Kidney (tissue), 13 donors: ENCODE measurements at regions not wholly inside any gene's neighbourhood (a gene's known extent, or its start where the extent isn't known, plus 50 kb on each side); places are given as distances from the start of the nearest gene placed in this dataset.

Experiments
- DNase-seq, 5 donors: peaks; one replicate each; pipeline ENCODE4 v3.0.0-alpha.2; 2013 to 2020
- FAIRE-seq: peaks from 2 replicates; lab custom pipeline; 2012; peaks lifted over from hg19 to GRCh38; lab: Jason Lieb, UNC
- H3K27ac ChIP-seq, 2 donors: one replicate each; pipeline ENCODE4 v1.7.0; 2013; ENCODE audit warnings: low read depth in 2 of 2, low read length in 2 of 2, inconsistent platforms in 1 of 2
- H3K27me3 ChIP-seq: one replicate; pipeline ENCODE4 v1.7.1; 2013; ENCODE audit warnings: low read length, inconsistent platforms; ENCODE audit not compliant: control insufficient read depth, insufficient read depth
- H3K36me3 ChIP-seq, 3 donors: one replicate each; pipeline versions ENCODE4 v1.7.0 to v1.7.1; 2013; ENCODE audit warnings: low read length in 3 of 3, control low read depth in 1 of 3, inconsistent platforms in 1 of 3; ENCODE audit not compliant: insufficient read depth in 3 of 3, control insufficient read depth in 2 of 3
- H3K4me1 ChIP-seq, 3 donors: one replicate each; pipeline versions ENCODE4 v1.7.0 to v1.7.1; 2013; ENCODE audit warnings: low read length in 3 of 3, inconsistent platforms in 1 of 3, low read depth in 1 of 3; ENCODE audit not compliant: control insufficient read depth in 2 of 3, insufficient read depth in 2 of 3
- H3K4me3 ChIP-seq, 3 donors: one replicate each; pipeline versions ENCODE4 v1.7.0 to v1.8.1; 2013; ENCODE audit warnings: low read length in 3 of 3, control low read depth in 1 of 3, inconsistent platforms in 1 of 3
- H3K9ac ChIP-seq, 3 donors: one replicate each; pipeline versions ENCODE4 v1.7.0 to v1.7.1; 2013; ENCODE audit warnings: low read length in 3 of 3, control low read depth in 1 of 3, inconsistent platforms in 1 of 3
- H3K9me3 ChIP-seq, 3 donors: one replicate each; pipeline versions ENCODE4 v1.7.0 to v1.7.1; 2013; ENCODE audit warnings: low read length in 3 of 3, control low read depth in 1 of 3, inconsistent platforms in 1 of 3; ENCODE audit not compliant: control insufficient read depth in 2 of 3, insufficient read depth in 1 of 3
- intact Hi-C: fragments of 100-400 bp; cut with DNase I; formaldehyde crosslinking; loops from one replicate; pipeline ENCODE4 v1.11.1; 2022
- TF ChIP-seq, protein P1 (sequence below): IDR thresholded peaks from 3 replicates; pipeline ENCODE4 v1.5.1; 2012; ENCODE audit warnings: mild to moderate bottlenecking, moderate library complexity, borderline replicate concordance; ENCODE audit not compliant: insufficient read depth; ENCODE audit errors: extremely low read depth
- donor health status: control.
- donor health status: control.
- donor health status: control.
- donor health status: control.
- donor health status: control.
- donor health status: DM: yes; HTN: yes; CAD: no.
- donor health status: Normal renal cell carcinoma (clear cell type).

- intact Hi-C loops, result no loop called here
- Histone ChIP-seq H3K27ac (no peak overlapping the region), H3K4me3 (no peak overlapping the region), H3K27me3 (no peaks in the 10 kb centered on the region), H3K9me3 (no peaks in the 10 kb centered on the region), H3K4me1 (no peaks in the 10 kb centered on the region), H3K9ac (no peak overlapping the region), H3K36me3 (no peaks in the 10 kb centered on the region)
- TF ChIP-seq, protein P1, sequence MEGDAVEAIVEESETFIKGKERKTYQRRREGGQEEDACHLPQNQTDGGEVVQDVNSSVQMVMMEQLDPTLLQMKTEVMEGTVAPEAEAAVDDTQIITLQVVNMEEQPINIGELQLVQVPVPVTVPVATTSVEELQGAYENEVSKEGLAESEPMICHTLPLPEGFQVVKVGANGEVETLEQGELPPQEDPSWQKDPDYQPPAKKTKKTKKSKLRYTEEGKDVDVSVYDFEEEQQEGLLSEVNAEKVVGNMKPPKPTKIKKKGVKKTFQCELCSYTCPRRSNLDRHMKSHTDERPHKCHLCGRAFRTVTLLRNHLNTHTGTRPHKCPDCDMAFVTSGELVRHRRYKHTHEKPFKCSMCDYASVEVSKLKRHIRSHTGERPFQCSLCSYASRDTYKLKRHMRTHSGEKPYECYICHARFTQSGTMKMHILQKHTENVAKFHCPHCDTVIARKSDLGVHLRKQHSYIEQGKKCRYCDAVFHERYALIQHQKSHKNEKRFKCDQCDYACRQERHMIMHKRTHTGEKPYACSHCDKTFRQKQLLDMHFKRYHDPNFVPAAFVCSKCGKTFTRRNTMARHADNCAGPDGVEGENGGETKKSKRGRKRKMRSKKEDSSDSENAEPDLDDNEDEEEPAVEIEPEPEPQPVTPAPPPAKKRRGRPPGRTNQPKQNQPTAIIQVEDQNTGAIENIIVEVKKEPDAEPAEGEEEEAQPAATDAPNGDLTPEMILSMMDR, result no peak
- no peak for FAIRE-seq
- no peak for DNase-seq
Measured at GRCh38 chr13:105370011-105370650, 1165.3 kb downstream of the EFNB2 start.

DNA sequence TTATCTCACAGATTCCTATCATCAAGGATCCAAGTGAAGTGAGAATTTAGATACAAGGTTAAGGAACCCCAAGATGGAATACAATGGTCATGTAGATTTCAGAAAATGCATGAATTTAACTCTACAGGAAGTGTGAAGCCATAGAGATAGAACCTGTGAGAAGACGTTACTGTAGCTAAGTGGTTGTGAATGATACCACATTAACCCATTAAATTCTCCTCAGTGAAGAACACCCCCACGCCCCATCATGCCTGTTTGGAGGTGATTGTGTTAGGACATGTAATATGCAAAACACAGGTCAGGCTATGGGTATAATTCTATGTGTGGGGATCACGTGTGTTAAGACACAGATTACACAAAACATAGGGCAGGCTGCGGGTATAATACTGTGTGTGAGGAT, 1166.7 kb downstream of the EFNB2 start:
- TF ChIP-seq, protein P1, result no peak
- Histone ChIP-seq H3K27me3 (no peaks in the 10 kb centered on the region), H3K4me3 (no peak overlapping the region), H3K27ac (no peak overlapping the region), H3K36me3 (no peaks in the 10 kb centered on the region), H3K4me1 (no peaks in the 10 kb centered on the region), H3K9me3 (no peaks in the 10 kb centered on the region), H3K9ac (no peak overlapping the region)
- intact Hi-C loops, result no loop called here
- no peak for FAIRE-seq
- no peak for DNase-seq

- FAIRE-seq, result no peak
- TF ChIP-seq, protein P1, result no peak
- no peak for DNase-seq
- no peaks in the 10 kb centered on the region for H3K9me3 ChIP-seq
- intact Hi-C loops, result no loop called here
- no peak overlapping the region for H3K9ac ChIP-seq
- H3K4me1 ChIP-seq, result peaks cover 0 to 7% (median 0%) of the 10 kb centered on the region in 3 donors
- H3K27ac ChIP-seq, result no peak overlapping the region
- H3K27me3 ChIP-seq, result no peaks in the 10 kb centered on the region
- no peak overlapping the region for H3K4me3 ChIP-seq
- no peaks in the 10 kb centered on the region for H3K36me3 ChIP-seq
Measured at GRCh38 chr13:105365831-105366230, 1169.6 kb downstream of the EFNB2 start.
